ENCODE measurements at regions not wholly inside any gene's neighbourhood (a gene's known extent, or its start where the extent isn't known, plus 50 kb on each side); places are given as distances from the start of the nearest gene placed in this dataset.
A peak's percentile ranks its signal among the peaks of the same experiment; 100 is the strongest.

DNA sequence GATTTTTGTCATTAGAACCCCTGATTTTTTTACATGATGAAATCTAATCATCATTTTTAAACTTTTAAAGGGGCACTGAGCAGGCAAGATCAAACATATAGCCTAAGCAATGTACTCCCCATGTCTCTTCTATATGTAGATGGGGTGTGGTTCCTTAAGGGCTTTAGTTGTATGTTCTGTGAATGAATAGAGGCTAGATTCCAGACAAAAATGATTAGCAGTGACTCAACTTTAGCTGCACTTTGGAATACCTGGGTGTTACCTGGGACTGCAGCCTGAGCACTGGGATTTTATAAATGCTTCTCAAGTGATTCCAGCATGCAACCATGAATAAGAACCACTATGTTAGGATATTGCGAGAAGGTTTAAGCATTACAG is 256.7 kb upstream of the PLEKHG7 start:
- Histone ChIP-seq H3K27me3 (ENCODE audit: control insufficient read depth, insufficient read depth, low read length) (no peaks in the 10 kb centered on the region), H3K9ac (ENCODE audit: low read length) (no peak overlapping the region), H3K36me3 (ENCODE audit: control insufficient read depth, insufficient read depth, low read length) (no peaks in the 10 kb centered on the region), H3K27ac (ENCODE audit: low read depth, low read length) (no peak overlapping the region), H3K4me3 (ENCODE audit: low read length) (no peak overlapping the region), H3K4me1 (ENCODE audit: control insufficient read depth, insufficient read depth, low read length) (no peaks in the 10 kb centered on the region)

DNA sequence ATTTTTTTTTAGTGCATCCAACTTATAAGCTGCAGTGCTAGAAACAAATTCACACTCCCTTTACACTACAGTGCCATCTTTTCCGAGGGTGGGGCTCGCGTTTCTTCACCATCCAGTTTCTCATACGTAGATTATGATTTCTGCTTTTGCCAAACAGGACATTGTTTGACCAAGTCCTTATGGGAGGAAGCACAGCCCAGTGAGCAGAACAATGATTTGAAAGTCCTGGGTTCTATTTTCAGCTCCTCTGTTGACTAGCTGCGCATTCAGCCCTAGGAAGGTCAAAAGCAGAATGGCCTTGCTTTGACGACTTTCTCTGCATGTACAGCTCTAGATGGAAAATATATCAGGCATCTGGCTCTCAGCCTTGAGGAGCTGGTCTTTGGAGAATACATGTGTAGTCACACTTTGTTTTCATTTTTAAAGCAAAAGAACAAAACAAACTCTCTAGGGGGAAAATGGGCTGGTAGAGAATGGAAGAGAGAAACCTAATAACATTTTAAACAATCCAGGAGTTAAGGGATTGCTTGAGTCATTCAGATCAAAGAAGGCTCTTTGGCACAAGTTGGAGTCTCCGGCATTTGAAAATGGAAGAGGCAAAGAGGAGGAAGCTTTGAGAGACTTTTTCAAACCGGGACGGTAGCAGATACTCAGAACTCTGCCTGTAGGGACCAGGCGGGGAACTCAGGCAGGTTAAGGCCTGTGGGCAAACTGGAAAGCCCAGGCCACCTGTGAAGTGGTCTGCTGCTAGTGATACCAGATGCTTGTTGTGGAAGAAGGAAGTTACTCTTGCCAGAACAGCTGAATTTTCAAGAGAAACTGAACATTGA is 257.3 kb upstream of the PLEKHG7 start:
- Histone ChIP-seq H3K4me3 (ENCODE audit: low read length) (no peak overlapping the region), H3K27me3 (ENCODE audit: control insufficient read depth, insufficient read depth, low read length) (no peaks in the 10 kb centered on the region), H3K4me1 (ENCODE audit: control insufficient read depth, insufficient read depth, low read length) (no peaks in the 10 kb centered on the region), H3K9ac (ENCODE audit: low read length) (no peak overlapping the region), H3K36me3 (ENCODE audit: control insufficient read depth, insufficient read depth, low read length) (no peaks in the 10 kb centered on the region), H3K27ac (ENCODE audit: low read depth, low read length) (peak overlapping the region; percentile 10)

DNA sequence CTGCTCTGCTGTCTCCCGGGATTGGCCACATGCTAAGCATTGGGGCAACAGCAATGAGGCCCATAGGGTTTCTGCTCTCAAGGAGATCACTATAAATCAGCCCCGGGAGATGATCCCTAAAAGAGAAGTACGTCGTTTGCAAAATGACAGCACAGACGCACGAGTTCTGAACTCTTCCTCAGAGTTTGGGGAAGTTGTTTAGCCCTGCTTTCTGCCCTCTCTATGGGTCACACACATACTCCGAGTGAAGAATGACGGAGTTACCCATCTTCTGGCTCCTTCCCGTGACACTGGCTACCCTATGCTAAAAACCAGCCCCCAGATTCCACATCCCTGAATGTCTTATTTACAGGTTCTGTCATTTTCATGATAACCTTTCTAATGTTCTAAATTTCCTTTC is 258.0 kb upstream of the PLEKHG7 start:
- Histone ChIP-seq H3K27ac (ENCODE audit: low read depth, low read length) (peak overlapping the region; percentile 10), H3K36me3 (ENCODE audit: control insufficient read depth, insufficient read depth, low read length) (no peaks in the 10 kb centered on the region), H3K9ac (ENCODE audit: low read length) (no peak overlapping the region), H3K27me3 (ENCODE audit: control insufficient read depth, insufficient read depth, low read length) (no peaks in the 10 kb centered on the region), H3K4me3 (ENCODE audit: low read length) (no peak overlapping the region), H3K4me1 (ENCODE audit: control insufficient read depth, insufficient read depth, low read length) (no peaks in the 10 kb centered on the region)

DNA sequence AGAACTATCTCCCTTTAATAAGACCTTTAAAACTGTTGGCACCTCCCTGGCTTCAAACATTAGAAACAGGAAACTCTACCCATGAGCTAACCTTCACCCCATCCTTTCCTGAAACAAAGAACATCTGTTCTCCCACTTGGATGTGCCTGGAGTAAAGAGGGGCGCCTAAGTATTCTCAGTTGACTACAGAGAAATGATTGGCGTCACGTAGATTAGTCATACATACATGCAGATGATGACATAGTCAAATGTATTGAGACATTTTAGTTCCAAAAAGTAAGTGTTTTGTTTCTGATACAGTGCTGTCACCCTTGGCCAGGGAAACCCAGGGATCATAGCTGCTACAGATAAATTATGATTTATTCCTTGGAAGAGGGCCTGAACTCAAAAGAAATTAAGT is 260.0 kb upstream of the PLEKHG7 start:
- H3K36me3 ChIP-seq (ENCODE audit: control insufficient read depth, insufficient read depth, low read length), result no peaks in the 10 kb centered on the region
- no peaks in the 10 kb centered on the region for H3K27me3 ChIP-seq (ENCODE audit: control insufficient read depth, insufficient read depth, low read length)
- H3K4me3 ChIP-seq (ENCODE audit: low read length), result no peak overlapping the region
- H3K4me1 ChIP-seq (ENCODE audit: control insufficient read depth, insufficient read depth, low read length), result no peaks in the 10 kb centered on the region
- no peak overlapping the region for H3K9ac ChIP-seq (ENCODE audit: low read length)
- no peak overlapping the region for H3K27ac ChIP-seq (ENCODE audit: low read depth, low read length)

DNA sequence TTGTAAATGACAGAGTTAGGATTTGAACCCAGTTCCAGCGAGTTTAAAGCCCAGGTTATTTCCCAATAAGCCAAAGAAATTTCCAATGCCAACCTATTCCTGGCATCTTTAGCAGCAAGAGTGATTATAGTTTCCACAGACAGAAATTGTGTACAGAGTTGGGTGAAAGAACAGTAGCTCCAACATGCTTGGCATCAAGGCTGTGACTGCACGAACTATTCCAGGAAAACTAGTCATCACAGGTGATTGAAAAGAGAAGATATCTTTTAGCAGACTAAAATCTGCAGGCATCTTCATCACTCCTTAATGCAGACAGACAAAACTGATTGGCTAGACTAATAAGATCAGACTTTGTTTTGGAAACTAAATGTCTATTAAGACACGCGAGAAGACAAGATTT is 262.7 kb upstream of the PLEKHG7 start:
- Histone ChIP-seq H3K36me3 (ENCODE audit: control insufficient read depth, insufficient read depth, low read length) (no peaks in the 10 kb centered on the region), H3K27me3 (ENCODE audit: control insufficient read depth, insufficient read depth, low read length) (no peaks in the 10 kb centered on the region), H3K4me1 (ENCODE audit: control insufficient read depth, insufficient read depth, low read length) (no peaks in the 10 kb centered on the region), H3K4me3 (ENCODE audit: low read length) (no peak overlapping the region), H3K9ac (ENCODE audit: low read length) (no peak overlapping the region), H3K27ac (ENCODE audit: low read depth, low read length) (no peak overlapping the region)

DNA sequence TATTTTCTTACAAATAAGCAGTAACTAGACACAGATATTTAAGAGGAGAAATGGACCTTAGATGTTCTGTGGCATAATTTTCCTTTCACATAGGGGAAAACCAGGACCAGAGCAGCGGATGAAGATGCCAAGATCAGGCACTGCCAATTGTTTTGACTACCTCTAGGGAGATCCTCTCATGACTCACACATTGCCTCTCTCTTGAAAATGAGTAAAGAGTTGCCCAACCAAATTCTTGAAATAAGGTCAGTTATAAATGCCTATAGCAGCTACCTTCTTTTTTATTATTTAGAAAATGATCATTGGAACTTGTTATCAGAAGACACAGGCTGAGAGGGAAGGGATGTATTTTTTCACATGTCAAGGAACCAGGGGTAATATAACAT is 263.4 kb upstream of the PLEKHG7 start:
- no peaks in the 10 kb centered on the region for H3K36me3 ChIP-seq (ENCODE audit: control insufficient read depth, insufficient read depth, low read length)
- H3K9ac ChIP-seq (ENCODE audit: low read length), result no peak overlapping the region
- H3K4me1 ChIP-seq (ENCODE audit: control insufficient read depth, insufficient read depth, low read length), result no peaks in the 10 kb centered on the region
- no peak overlapping the region for H3K27ac ChIP-seq (ENCODE audit: low read depth, low read length)
- no peak overlapping the region for H3K4me3 ChIP-seq (ENCODE audit: low read length)
- H3K27me3 ChIP-seq (ENCODE audit: control insufficient read depth, insufficient read depth, low read length), result no peaks in the 10 kb centered on the region

DNA sequence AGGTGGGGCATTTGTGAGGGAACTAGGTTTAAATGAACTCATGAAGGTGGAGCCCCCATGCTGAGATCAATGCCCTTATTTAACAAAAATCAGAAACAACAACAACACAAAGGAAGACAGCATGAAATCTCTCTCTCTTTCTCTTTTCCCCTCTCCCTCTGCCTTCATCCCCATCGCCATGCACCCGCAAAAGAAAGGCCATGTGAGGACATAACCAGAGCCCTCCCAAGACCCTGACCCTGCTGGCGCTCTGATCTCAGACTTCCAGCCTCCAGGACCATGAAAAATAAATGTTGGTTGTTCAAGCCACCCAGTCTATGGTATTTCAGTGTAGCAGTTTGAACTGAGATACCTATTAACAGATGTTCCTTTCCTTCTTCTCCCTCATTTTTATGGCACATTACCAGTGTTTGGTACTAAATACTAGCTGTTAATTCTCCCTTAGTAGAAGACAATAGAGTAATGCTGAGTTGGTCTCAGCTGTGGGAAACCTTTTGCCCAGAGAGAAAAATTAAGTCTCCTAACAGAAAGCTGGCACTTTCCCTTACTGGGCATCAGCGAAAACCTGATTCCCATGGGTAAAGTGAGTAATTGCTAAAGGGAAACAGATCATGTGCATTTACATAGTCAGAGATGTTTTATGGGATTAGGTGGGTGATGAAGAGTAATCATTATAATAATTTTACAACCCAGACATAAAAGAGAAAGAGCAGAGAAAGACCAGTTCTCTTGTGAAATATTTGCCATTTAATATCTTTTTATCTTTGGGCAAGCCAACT is 264.0 kb upstream of the PLEKHG7 start:
- peak overlapping the region; percentile 6 for H3K27ac ChIP-seq (ENCODE audit: low read depth, low read length)
- H3K36me3 ChIP-seq (ENCODE audit: control insufficient read depth, insufficient read depth, low read length), result no peaks in the 10 kb centered on the region
- no peaks in the 10 kb centered on the region for H3K4me1 ChIP-seq (ENCODE audit: control insufficient read depth, insufficient read depth, low read length)
- no peak overlapping the region for H3K9ac ChIP-seq (ENCODE audit: low read length)
- no peak overlapping the region for H3K4me3 ChIP-seq (ENCODE audit: low read length)
- no peaks in the 10 kb centered on the region for H3K27me3 ChIP-seq (ENCODE audit: control insufficient read depth, insufficient read depth, low read length)

DNA sequence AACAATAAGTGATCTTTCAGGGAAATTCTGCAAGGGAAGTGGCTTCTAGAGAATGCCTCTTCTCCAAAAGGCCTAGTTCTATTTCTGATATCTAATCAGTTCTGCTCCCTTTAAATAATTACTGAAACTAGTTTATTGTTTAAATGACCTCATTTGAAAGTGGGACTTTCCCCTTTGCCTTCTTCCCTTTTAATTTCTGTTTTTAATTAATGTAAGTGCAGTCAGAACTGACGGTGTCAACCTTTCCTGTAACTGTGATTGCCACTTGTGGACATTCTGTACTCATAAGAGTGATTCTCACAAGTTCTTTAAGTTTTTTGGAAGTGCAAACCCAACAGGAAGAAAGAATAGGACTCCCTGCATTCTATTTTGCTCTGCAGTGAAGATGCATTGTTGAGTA is 265.3 kb upstream of the PLEKHG7 start:
- H3K36me3 ChIP-seq (ENCODE audit: control insufficient read depth, insufficient read depth, low read length), result no peaks in the 10 kb centered on the region
- H3K9ac ChIP-seq (ENCODE audit: low read length), result no peak overlapping the region
- no peak overlapping the region for H3K4me3 ChIP-seq (ENCODE audit: low read length)
- H3K4me1 ChIP-seq (ENCODE audit: control insufficient read depth, insufficient read depth, low read length), result no peaks in the 10 kb centered on the region
- H3K27me3 ChIP-seq (ENCODE audit: control insufficient read depth, insufficient read depth, low read length), result no peaks in the 10 kb centered on the region
- H3K27ac ChIP-seq (ENCODE audit: low read depth, low read length), result no peak overlapping the region

DNA sequence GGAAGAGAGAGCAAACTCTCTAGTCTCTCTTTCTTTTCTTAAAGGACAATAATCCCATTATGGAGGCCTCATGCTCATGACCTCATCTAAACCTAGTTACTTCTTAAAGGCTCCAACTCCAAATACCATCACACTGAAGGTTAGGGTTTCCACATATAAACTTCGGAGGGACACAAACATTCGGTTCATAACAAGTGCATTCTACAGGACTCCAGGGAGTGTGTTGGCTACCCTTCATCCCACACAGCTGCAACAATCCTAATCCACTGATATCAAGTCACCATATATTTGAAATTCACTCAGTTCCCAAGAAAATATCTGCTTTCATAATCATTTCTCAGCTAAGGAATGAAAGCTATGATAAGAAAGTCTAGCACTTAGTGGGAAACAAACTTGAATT is 265.9 kb upstream of the PLEKHG7 start:
- Histone ChIP-seq H3K27me3 (ENCODE audit: control insufficient read depth, insufficient read depth, low read length) (no peaks in the 10 kb centered on the region), H3K9ac (ENCODE audit: low read length) (no peak overlapping the region), H3K36me3 (ENCODE audit: control insufficient read depth, insufficient read depth, low read length) (no peaks in the 10 kb centered on the region), H3K27ac (ENCODE audit: low read depth, low read length) (no peak overlapping the region), H3K4me1 (ENCODE audit: control insufficient read depth, insufficient read depth, low read length) (no peaks in the 10 kb centered on the region), H3K4me3 (ENCODE audit: low read length) (no peak overlapping the region)

DNA sequence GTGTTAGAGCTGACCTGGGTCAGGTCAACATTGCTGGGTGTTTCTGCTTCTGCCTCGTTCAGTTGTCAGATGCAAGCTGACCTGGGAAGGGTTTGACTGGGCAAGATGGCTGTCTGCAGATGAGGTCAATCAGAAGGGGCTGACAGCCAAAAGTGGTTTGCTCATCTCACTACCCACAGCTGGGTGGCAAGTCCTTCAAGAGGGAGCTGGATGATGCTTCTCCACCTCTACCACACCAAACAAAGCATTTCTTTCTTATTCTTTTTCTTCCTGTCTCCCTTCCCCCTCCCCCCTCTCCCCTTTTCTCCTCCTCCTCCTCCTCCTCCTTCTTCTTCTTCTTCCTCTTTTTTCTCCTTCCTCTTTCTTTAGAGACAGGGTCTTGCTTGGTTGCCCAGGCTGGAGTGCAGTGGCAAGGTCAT is 268.2 kb upstream of the PLEKHG7 start:
- H3K9ac ChIP-seq (ENCODE audit: low read length), result no peak overlapping the region
- H3K36me3 ChIP-seq (ENCODE audit: control insufficient read depth, insufficient read depth, low read length), result no peaks in the 10 kb centered on the region
- H3K27ac ChIP-seq (ENCODE audit: low read depth, low read length), result no peak overlapping the region
- no peaks in the 10 kb centered on the region for H3K4me1 ChIP-seq (ENCODE audit: control insufficient read depth, insufficient read depth, low read length)
- no peaks in the 10 kb centered on the region for H3K27me3 ChIP-seq (ENCODE audit: control insufficient read depth, insufficient read depth, low read length)
- no peak overlapping the region for H3K4me3 ChIP-seq (ENCODE audit: low read length)

DNA sequence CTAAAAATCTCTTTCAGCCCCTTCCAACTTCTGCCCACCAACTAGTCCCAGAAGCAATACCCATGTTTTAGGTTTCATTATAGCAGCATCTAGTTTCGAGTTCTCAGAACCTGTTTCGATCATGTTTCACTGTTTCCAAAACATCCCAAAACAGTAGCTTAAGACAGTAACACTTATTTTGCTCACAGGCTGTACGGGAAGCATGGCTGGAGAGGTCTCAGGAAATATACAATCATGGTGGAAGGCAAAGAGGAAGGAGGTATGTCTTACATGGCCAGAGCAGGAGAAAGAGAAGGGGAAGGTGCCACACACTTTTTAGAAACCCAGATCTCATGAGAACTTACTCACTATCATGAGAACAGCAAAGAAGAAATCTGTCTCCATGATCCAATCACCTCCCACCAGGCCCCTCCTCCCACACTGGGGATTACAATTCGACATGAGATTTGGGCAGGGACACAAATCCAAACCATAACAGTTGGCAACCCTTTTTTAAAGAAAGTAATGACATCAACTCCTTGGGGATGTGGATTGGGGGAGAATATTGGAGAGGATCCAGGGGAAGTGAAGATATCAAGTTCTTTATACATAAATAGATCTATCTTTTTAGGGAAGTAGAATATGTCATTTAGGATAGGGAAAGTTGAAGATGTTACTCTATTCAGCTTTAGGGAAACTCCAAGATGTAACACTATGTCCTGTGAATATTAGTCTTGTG is 269.9 kb upstream of the PLEKHG7 start:
- H3K27ac ChIP-seq (ENCODE audit: low read depth, low read length), result no peak overlapping the region
- H3K36me3 ChIP-seq (ENCODE audit: control insufficient read depth, insufficient read depth, low read length), result no peaks in the 10 kb centered on the region
- no peaks in the 10 kb centered on the region for H3K4me1 ChIP-seq (ENCODE audit: control insufficient read depth, insufficient read depth, low read length)
- no peak overlapping the region for H3K9ac ChIP-seq (ENCODE audit: low read length)
- H3K27me3 ChIP-seq (ENCODE audit: control insufficient read depth, insufficient read depth, low read length), result no peaks in the 10 kb centered on the region
- H3K4me3 ChIP-seq (ENCODE audit: low read length), result no peak overlapping the region

DNA sequence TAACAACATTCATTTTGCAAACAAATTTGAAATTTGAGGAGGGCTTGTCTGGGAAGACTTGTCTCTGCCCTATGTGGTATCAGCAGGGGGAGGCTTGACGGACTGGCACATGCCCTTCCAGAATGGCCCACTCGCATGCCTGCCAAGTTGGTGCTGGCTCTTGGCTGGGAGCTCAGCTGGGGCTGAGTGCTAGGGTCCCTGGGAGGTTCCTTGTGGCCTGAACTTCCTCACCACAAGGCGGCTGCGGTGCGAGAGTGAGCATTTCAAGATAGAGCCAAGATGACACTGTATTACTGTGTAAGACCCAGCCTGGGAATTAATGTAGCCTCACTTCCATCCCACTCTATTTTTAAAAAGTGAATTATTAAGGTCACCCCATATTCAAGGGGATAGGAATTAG is 271.6 kb upstream of the PLEKHG7 start:
- Histone ChIP-seq H3K36me3 (ENCODE audit: control insufficient read depth, insufficient read depth, low read length) (no peaks in the 10 kb centered on the region), H3K4me3 (ENCODE audit: low read length) (no peak overlapping the region), H3K9ac (ENCODE audit: low read length) (no peak overlapping the region), H3K4me1 (ENCODE audit: control insufficient read depth, insufficient read depth, low read length) (peaks cover 2% of the 10 kb centered on the region), H3K27ac (ENCODE audit: low read depth, low read length) (no peak overlapping the region), H3K27me3 (ENCODE audit: control insufficient read depth, insufficient read depth, low read length) (no peaks in the 10 kb centered on the region)

All from rectal smooth muscle tissue (tissue), 1 donor.